ENCODE measurements at regions not wholly inside any gene's neighbourhood (a gene's known extent, or its start where the extent isn't known, plus 50 kb on each side); places are given as distances from the start of the nearest gene placed in this dataset.
A peak's percentile ranks its signal among the peaks of the same experiment; 100 is the strongest.

- no peak for DNase-seq (ENCODE audit: low spot score)
These were observed 314.9 kb downstream of the EIPR1 start for GRCh38 chr2:3062476-3063260.

- no peak for DNase-seq (ENCODE audit: low spot score)
These were observed 317.6 kb downstream of the EIPR1 start for GRCh38 chr2:3060049-3060448.

- no peak for DNase-seq (ENCODE audit: low spot score)
These were observed 318.3 kb downstream of the EIPR1 start for GRCh38 chr2:3059141-3059925.

- DNase-seq (ENCODE audit: low spot score), result no peak
These were observed 323.6 kb downstream of the EIPR1 start for GRCh38 chr2:3054066-3054465.

- DNase-seq (ENCODE audit: low spot score), result peak; percentile 18
These were observed 326.4 kb downstream of the EIPR1 start for GRCh38 chr2:3051266-3051665.

GRCh38 chr2:3046170-3046865 is 331.3 kb downstream of the EIPR1 start:
- DNase-seq (ENCODE audit: low spot score), result no peak

GRCh38 chr2:3045318-3045921 is 332.2 kb downstream of the EIPR1 start:
- no peak for DNase-seq (ENCODE audit: low spot score)

GRCh38 chr2:3044587-3045317 is 332.9 kb downstream of the EIPR1 start:
- DNase-seq (ENCODE audit: low spot score), result no peak

- DNase-seq (ENCODE audit: low spot score), result no peak
These were observed 333.9 kb downstream of the EIPR1 start for GRCh38 chr2:3043726-3044125.

- no peak for DNase-seq (ENCODE audit: low spot score)
These were observed 334.7 kb downstream of the EIPR1 start for GRCh38 chr2:3042601-3043585.

- no peak for DNase-seq (ENCODE audit: low spot score)
These were observed 335.6 kb downstream of the EIPR1 start for GRCh38 chr2:3041841-3042600.

- DNase-seq (ENCODE audit: low spot score), result no peak
These were observed 336.4 kb downstream of the EIPR1 start for GRCh38 chr2:3041246-3041645.

- no peak for DNase-seq (ENCODE audit: low spot score)
These were observed 337.0 kb downstream of the EIPR1 start for GRCh38 chr2:3040496-3041140.

GRCh38 chr2:3040066-3040428 is 337.6 kb downstream of the EIPR1 start:
- peak; percentile 20 for DNase-seq (ENCODE audit: low spot score)

GRCh38 chr2:3039188-3040065 is 338.2 kb downstream of the EIPR1 start:
- DNase-seq (ENCODE audit: low spot score), result peak; percentile 26

GRCh38 chr2:3038636-3039035 is 339.0 kb downstream of the EIPR1 start:
- DNase-seq (ENCODE audit: low spot score), result peak; percentile 25

- no peak for DNase-seq (ENCODE audit: low spot score)
These were observed 340.1 kb downstream of the EIPR1 start for GRCh38 chr2:3037196-3038194.
